ENCODE measurements at regions not wholly inside any gene's neighbourhood (a gene's known extent, or its start where the extent isn't known, plus 50 kb on each side); places are given as distances from the start of the nearest gene placed in this dataset.

GRCh38 chr21:39052718-39053117 is 130.5 kb downstream of the PSMG1 start:
- no peak for DNase-seq

- no peak for DNase-seq
Observed at GRCh38 chr21:39051588-39051949, 131.7 kb downstream of the PSMG1 start.

GRCh38 chr21:39050841-39051587 is 132.2 kb downstream of the PSMG1 start:
- no peak for DNase-seq

GRCh38 chr21:39048574-39048973 is 134.7 kb downstream of the PSMG1 start:
- DNase-seq, result no peak

GRCh38 chr21:39048064-39048463 is 135.2 kb downstream of the PSMG1 start:
- no peak for DNase-seq

GRCh38 chr21:39047046-39047445 is 136.2 kb downstream of the PSMG1 start:
- no peak for DNase-seq

- DNase-seq, result no peak
Observed at GRCh38 chr21:39046236-39046916, 136.9 kb downstream of the PSMG1 start.

- no peak for DNase-seq
Observed at GRCh38 chr21:39041816-39042215, 141.4 kb downstream of the PSMG1 start.

GRCh38 chr21:39040494-39041110 is 142.6 kb downstream of the PSMG1 start:
- no peak for DNase-seq

- DNase-seq, result no peak
Observed at GRCh38 chr21:39037807-39038405, 145.3 kb downstream of the PSMG1 start.

GRCh38 chr21:39036581-39036980 is 146.7 kb downstream of the PSMG1 start:
- no peak for DNase-seq

GRCh38 chr21:39034590-39035536 is 148.4 kb downstream of the PSMG1 start:
- DNase-seq, result no peak

- no peak for DNase-seq
Observed at GRCh38 chr21:39033878-39034589, 149.2 kb downstream of the PSMG1 start.

- DNase-seq, result no peak
Observed at GRCh38 chr21:39029900-39030884, 153.1 kb downstream of the PSMG1 start.

- no peak for DNase-seq
Observed at GRCh38 chr21:39029086-39029755, 154.0 kb downstream of the PSMG1 start.

GRCh38 chr21:39025198-39025597 is 158.1 kb downstream of the PSMG1 start:
- DNase-seq, result no peak

GRCh38 chr21:39024538-39024937 is 158.7 kb downstream of the PSMG1 start:
- DNase-seq, result no peak

GRCh38 chr21:39022863-39023693 is 160.2 kb downstream of the PSMG1 start:
- DNase-seq, result no peak

- no peak for DNase-seq
Observed at GRCh38 chr21:39022466-39022862, 160.8 kb downstream of the PSMG1 start.
